Endodermal cell (in vitro differentiated cells): ENCODE measurements at regions not wholly inside any gene's neighbourhood (a gene's known extent, or its start where the extent isn't known, plus 50 kb on each side); places are given as distances from the start of the nearest gene placed in this dataset.

ENCODE experiments used
- DNase-seq: peaks from one replicate; pipeline ENCODE4 v3.0.0-alpha.2; 2017
- H3K27ac ChIP-seq: 2 replicates; pipeline ENCODE4 v1.5.1; 2013; ENCODE audit warnings: mild to moderate bottlenecking, low read depth, low read length, moderate library complexity
- H3K27me3 ChIP-seq: 2 replicates; pipeline ENCODE4 v1.6.1; 2013; ENCODE audit warnings: mild to moderate bottlenecking, low read length, moderate library complexity; ENCODE audit not compliant: insufficient read depth, control insufficient read depth, poor library complexity, severe bottlenecking
- H3K36me3 ChIP-seq: 2 replicates; pipeline ENCODE4 v1.7.0; 2013; ENCODE audit warnings: mild to moderate bottlenecking, low read length, moderate library complexity; ENCODE audit not compliant: control insufficient read depth, insufficient read depth
- H3K4me1 ChIP-seq: one replicate; pipeline ENCODE4 v1.7.0; 2013; ENCODE audit warnings: low read length; ENCODE audit not compliant: control insufficient read depth, insufficient read depth
- H3K4me3 ChIP-seq: 2 replicates; pipeline ENCODE4 v1.5.1; 2013; ENCODE audit warnings: mild to moderate bottlenecking, low read length, moderate library complexity
- H3K9ac ChIP-seq: 2 replicates; pipeline ENCODE4 v1.6.1; 2013; ENCODE audit warnings: mild to moderate bottlenecking, low read length, moderate library complexity; ENCODE audit not compliant: poor library complexity, severe bottlenecking; ENCODE audit errors: extremely low read depth
- H3K9me3 ChIP-seq: 2 replicates; pipeline ENCODE4 v1.6.1; 2013; ENCODE audit warnings: mild to moderate bottlenecking, low read length, moderate library complexity; ENCODE audit not compliant: control insufficient read depth
- H3K27ac Mint-ChIP-seq: 2 replicates; pipeline ENCODE4 v1.8.0; 2020; ENCODE audit warnings: mixed read lengths
- H3K27me3 Mint-ChIP-seq: 2 replicates; pipeline ENCODE4 v1.8.0; 2021; ENCODE audit warnings: mild to moderate bottlenecking, mixed read lengths; ENCODE audit not compliant: insufficient read depth
- H3K36me3 Mint-ChIP-seq: 2 replicates; pipeline ENCODE4 v1.8.0; 2020; ENCODE audit warnings: low read depth, mixed read lengths
- H3K4me1 Mint-ChIP-seq: 2 replicates; pipeline ENCODE4 v1.8.0; 2020; ENCODE audit warnings: mixed read lengths
- H3K4me3 Mint-ChIP-seq: 2 replicates; pipeline ENCODE4 v1.8.0; 2020; ENCODE audit warnings: mild to moderate bottlenecking, moderate library complexity, mixed read lengths
- H3K9me3 Mint-ChIP-seq: 2 replicates; pipeline ENCODE4 v1.8.0; 2020; ENCODE audit warnings: mild to moderate bottlenecking, mixed read lengths
- CTCF ChIP-seq: fragments of 200-600 bp; sonication (generic); conservative IDR thresholded peaks from 2 replicates; pipeline ENCODE4 v1.5.0; 2021; ENCODE audit warnings: antibody characterized with exemption, mild to moderate bottlenecking
- WGBS, 2 experiments: methylation state at CpG; one replicate each; pipeline versions ENCODE4 v1.1.5 to v1.1.7; 2013; ENCODE audit warnings: missing lambda C conversion rate in 2 of 2, mixed read lengths in 1 of 2; ENCODE audit not compliant: insufficient coverage in 1 of 2, insufficient read length in 1 of 2; 5-methylcytosine and 5-hydroxymethylcytosine counted together

GRCh38 chr4:31667686-31668085, 947.5 kb downstream of the PCDH7 start:
- H3K4me1 ChIP-seq, result no peaks in the 10 kb centered on the region
- DNase-seq, result no peak
- no peaks in the 10 kb centered on the region for H3K36me3 ChIP-seq
- H3K4me3 ChIP-seq, result no peak overlapping the region
- no peaks in the 10 kb centered on the region for H3K9me3 Mint-ChIP-seq
- no peaks in the 10 kb centered on the region for H3K27me3 ChIP-seq
- H3K27ac ChIP-seq, result no peak overlapping the region
- H3K4me1 Mint-ChIP-seq, result peaks cover 5% of the 10 kb centered on the region
- H3K36me3 Mint-ChIP-seq, result no peaks in the 10 kb centered on the region
- no peak overlapping the region for H3K9ac ChIP-seq
- H3K4me3 Mint-ChIP-seq, result no peak overlapping the region
- no peak for TF ChIP-seq CTCF
- WGBS, 2 experiments, result 100% methylated on average over 2 of the region's 2 CpGs; no CpG with 5 or more reads in 1 of the 2 experiments
- no peak overlapping the region for H3K27ac Mint-ChIP-seq
- H3K27me3 Mint-ChIP-seq, result no peaks in the 10 kb centered on the region
- H3K9me3 ChIP-seq, result no peaks in the 10 kb centered on the region

GRCh38 chr4:31674313-31674947, 954.3 kb downstream of the PCDH7 start:
- Histone ChIP-seq H3K4me3 (no peak overlapping the region), H3K27ac (no peak overlapping the region), H3K36me3 (no peaks in the 10 kb centered on the region), H3K4me1 (no peaks in the 10 kb centered on the region), H3K9ac (no peak overlapping the region), H3K9me3 (no peaks in the 10 kb centered on the region), H3K27me3 (no peaks in the 10 kb centered on the region)
- TF ChIP-seq CTCF, result peak; percentile 78
- Mint-ChIP-seq H3K27me3 (no peaks in the 10 kb centered on the region), H3K9me3 (no peaks in the 10 kb centered on the region), H3K36me3 (no peaks in the 10 kb centered on the region), H3K4me1 (no peaks in the 10 kb centered on the region), H3K4me3 (no peak overlapping the region), H3K27ac (no peak overlapping the region)
- DNase-seq, result peak; percentile 59
- 88% methylated on average over 1 of the region's 1 CpG; no CpG with 5 or more reads in 1 of the 2 experiments for WGBS, 2 experiments

DNA sequence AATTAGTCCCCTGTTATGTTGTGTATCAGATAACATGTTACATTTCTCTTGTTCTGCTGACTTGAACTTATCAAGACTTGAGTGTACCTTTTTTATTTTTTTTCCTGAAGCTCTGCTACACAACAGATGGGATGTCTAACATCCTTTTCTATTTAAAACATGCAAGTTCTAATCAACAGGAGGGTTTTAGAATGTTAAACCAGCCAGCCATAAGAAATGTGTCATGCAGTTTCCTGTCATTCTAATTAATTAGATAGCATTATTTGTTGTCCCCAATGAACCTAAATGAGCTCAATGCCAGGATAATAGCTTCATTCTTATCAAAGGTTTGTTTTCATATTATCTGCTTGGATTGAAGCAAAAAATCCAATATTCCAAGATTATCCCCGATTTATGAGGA, 958.2 kb downstream of the PCDH7 start:
- Histone ChIP-seq H3K27me3 (no peaks in the 10 kb centered on the region), H3K36me3 (no peaks in the 10 kb centered on the region), H3K9me3 (no peaks in the 10 kb centered on the region), H3K9ac (no peak overlapping the region), H3K4me3 (no peak overlapping the region), H3K27ac (no peak overlapping the region), H3K4me1 (no peaks in the 10 kb centered on the region)
- no peaks in the 10 kb centered on the region for H3K36me3 Mint-ChIP-seq
- no peaks in the 10 kb centered on the region for H3K9me3 Mint-ChIP-seq
- no peak for DNase-seq
- no CpG with 5 or more reads among the region's 1 CpG for WGBS, 2 experiments
- H3K4me3 Mint-ChIP-seq, result no peak overlapping the region
- TF ChIP-seq CTCF, result no peak
- H3K4me1 Mint-ChIP-seq, result no peaks in the 10 kb centered on the region
- no peaks in the 10 kb centered on the region for H3K27me3 Mint-ChIP-seq
- no peak overlapping the region for H3K27ac Mint-ChIP-seq
